Upper lobe of left lung (tissue), 4 donors: ENCODE measurements at regions not wholly inside any gene's neighbourhood (a gene's known extent, or its start where the extent isn't known, plus 50 kb on each side); places are given as distances from the start of the nearest gene placed in this dataset.

ENCODE experiments used
- POLR2A ChIP-seq, 4 donors: fragments of 450-650 bp; IDR thresholded peaks; one replicate each; pipeline ENCODE4 v1.5.1; 2016 to 2017; ENCODE audit warnings: antibody characterized with exemption in 4 of 4, mild to moderate bottlenecking in 2 of 4
- POLR2AphosphoS5 ChIP-seq, 2 donors: sonication (generic); formaldehyde crosslinking; IDR thresholded peaks; one replicate each; pipeline ENCODE4 v1.5.1; 2017; ENCODE audit warnings: antibody characterized with exemption in 2 of 2
- TF ChIP-seq, protein P1 (sequence below), 6 experiments: fragments of 450-650 bp in 4 of 6; fragments of 200-600 bp in 2 of 6; sonication (generic) in 2 of 6; IDR thresholded peaks; one replicate each; pipeline ENCODE4 v1.5.1; 2016 to 2019; ENCODE audit warnings: antibody characterized with exemption in 6 of 6

DNA sequence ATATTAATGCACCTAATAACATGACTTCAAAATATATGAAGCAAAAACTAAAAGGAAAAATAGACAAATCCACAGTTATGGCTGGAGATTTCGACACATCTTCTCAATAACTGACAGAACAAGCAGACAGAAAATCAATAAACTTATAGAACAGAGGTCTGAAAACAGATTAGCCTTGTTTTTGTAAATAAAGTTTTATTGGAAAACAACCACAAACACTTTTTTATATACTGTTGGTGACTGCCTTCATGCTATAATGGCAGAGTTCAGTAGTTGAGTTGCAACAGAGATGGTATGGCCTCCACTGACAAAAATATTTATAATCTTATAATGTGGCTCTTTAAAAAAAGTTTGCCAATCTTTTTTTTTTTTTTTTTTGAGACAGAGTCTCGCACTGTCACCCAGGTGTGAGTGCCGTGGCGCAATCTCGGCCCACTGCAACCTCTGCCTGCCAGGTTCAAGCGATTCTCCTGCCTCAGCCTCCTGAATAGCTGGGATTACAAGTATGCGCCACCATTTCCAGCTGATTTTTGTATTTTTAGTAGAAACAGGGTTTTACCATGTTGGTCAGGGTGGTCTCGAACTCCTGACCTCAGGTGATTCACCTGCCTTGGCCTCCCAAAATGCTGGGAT, 52.2 kb upstream of the GATA2 start:
- TF ChIP-seq, protein P1, sequence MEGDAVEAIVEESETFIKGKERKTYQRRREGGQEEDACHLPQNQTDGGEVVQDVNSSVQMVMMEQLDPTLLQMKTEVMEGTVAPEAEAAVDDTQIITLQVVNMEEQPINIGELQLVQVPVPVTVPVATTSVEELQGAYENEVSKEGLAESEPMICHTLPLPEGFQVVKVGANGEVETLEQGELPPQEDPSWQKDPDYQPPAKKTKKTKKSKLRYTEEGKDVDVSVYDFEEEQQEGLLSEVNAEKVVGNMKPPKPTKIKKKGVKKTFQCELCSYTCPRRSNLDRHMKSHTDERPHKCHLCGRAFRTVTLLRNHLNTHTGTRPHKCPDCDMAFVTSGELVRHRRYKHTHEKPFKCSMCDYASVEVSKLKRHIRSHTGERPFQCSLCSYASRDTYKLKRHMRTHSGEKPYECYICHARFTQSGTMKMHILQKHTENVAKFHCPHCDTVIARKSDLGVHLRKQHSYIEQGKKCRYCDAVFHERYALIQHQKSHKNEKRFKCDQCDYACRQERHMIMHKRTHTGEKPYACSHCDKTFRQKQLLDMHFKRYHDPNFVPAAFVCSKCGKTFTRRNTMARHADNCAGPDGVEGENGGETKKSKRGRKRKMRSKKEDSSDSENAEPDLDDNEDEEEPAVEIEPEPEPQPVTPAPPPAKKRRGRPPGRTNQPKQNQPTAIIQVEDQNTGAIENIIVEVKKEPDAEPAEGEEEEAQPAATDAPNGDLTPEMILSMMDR (IDR thresholded peaks at IDR 0.05), result no peak
- TF ChIP-seq POLR2A (IDR thresholded peaks at IDR 0.05) (no peak), POLR2AphosphoS5 (IDR thresholded peaks at IDR 0.05) (no peak)
